IMR-90 (cell line): ENCODE measurements at regions not wholly inside any gene's neighbourhood (a gene's known extent, or its start where the extent isn't known, plus 50 kb on each side); places are given as distances from the start of the nearest gene placed in this dataset.

Experiments
- RAD21 ChIP-seq: IDR thresholded peaks from 2 replicates; pipeline ENCODE4 v1.6.1; 2012; ENCODE audit warnings: low read length, improper control_type of control experiment
- TF ChIP-seq, protein P1 (sequence below): conservative IDR thresholded peaks from 2 replicates; pipeline ENCODE4 v1.5.1; 2012; ENCODE audit warnings: mild to moderate bottlenecking, low read depth, low read length, improper control_type of control experiment
- TF ChIP-seq, protein P2 (sequence below): fragments of 150-350 bp; IDR thresholded peaks from 2 replicates; pipeline ENCODE4 v1.6.1; 2016; ENCODE audit warnings: low read depth, mild to moderate bottlenecking, low read length, moderate library complexity, borderline replicate concordance
- TF ChIP-seq, protein P3 (sequence below): fragments of 150-350 bp; IDR thresholded peaks from 2 replicates; pipeline ENCODE4 v1.6.1; 2017; ENCODE audit warnings: mild to moderate bottlenecking, antibody characterized with exemption, low read length, low read depth

DNA sequence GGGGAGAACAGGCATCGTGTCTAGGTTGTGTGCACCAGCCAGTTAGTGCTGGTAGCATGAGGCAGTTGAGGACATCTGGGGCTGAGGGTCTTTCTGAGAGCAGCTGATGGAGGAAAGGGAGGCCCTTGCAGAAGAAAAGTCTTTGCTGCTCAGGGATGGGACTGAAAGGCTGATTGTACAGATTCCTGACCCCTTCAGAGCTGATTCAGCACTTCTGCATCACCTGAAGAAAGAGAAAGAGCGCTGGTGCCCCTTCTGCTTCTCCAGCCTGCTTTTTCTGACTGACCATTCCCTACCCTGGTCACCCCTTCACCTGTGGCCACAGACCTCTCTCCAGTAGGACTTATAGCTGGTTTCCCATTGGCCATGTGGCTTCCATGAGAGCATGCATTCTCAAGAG, 476.2 kb downstream of the TSHZ3 start:
- TF ChIP-seq, protein P1, sequence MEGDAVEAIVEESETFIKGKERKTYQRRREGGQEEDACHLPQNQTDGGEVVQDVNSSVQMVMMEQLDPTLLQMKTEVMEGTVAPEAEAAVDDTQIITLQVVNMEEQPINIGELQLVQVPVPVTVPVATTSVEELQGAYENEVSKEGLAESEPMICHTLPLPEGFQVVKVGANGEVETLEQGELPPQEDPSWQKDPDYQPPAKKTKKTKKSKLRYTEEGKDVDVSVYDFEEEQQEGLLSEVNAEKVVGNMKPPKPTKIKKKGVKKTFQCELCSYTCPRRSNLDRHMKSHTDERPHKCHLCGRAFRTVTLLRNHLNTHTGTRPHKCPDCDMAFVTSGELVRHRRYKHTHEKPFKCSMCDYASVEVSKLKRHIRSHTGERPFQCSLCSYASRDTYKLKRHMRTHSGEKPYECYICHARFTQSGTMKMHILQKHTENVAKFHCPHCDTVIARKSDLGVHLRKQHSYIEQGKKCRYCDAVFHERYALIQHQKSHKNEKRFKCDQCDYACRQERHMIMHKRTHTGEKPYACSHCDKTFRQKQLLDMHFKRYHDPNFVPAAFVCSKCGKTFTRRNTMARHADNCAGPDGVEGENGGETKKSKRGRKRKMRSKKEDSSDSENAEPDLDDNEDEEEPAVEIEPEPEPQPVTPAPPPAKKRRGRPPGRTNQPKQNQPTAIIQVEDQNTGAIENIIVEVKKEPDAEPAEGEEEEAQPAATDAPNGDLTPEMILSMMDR = no peak
- TF ChIP-seq, protein P2, sequence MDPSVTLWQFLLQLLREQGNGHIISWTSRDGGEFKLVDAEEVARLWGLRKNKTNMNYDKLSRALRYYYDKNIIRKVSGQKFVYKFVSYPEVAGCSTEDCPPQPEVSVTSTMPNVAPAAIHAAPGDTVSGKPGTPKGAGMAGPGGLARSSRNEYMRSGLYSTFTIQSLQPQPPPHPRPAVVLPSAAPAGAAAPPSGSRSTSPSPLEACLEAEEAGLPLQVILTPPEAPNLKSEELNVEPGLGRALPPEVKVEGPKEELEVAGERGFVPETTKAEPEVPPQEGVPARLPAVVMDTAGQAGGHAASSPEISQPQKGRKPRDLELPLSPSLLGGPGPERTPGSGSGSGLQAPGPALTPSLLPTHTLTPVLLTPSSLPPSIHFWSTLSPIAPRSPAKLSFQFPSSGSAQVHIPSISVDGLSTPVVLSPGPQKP = no peak
- TF ChIP-seq RAD21 = no peak
- TF ChIP-seq, protein P3, sequence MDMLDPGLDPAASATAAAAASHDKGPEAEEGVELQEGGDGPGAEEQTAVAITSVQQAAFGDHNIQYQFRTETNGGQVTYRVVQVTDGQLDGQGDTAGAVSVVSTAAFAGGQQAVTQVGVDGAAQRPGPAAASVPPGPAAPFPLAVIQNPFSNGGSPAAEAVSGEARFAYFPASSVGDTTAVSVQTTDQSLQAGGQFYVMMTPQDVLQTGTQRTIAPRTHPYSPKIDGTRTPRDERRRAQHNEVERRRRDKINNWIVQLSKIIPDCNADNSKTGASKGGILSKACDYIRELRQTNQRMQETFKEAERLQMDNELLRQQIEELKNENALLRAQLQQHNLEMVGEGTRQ = no peak
